HG02840 (cell line): ENCODE measurements at regions not wholly inside any gene's neighbourhood (a gene's known extent, or its start where the extent isn't known, plus 50 kb on each side); places are given as distances from the start of the nearest gene placed in this dataset.
"Not testable (repeated sequence)": the region's sequence is repeated elsewhere in the genome, so short reads cannot be mapped to it uniquely, and the experiment has no call there.

ENCODE experiments used
- ATAC-seq: cut with Tn5 transposase; IDR thresholded peaks from one replicate; pipeline ENCODE4 v1.9.1; 2021; ENCODE audit warnings: mild to moderate bottlenecking, moderate library complexity, moderate number of reproducible peaks; ENCODE audit not compliant: unreplicated experiment, low FRiP score

DNA sequence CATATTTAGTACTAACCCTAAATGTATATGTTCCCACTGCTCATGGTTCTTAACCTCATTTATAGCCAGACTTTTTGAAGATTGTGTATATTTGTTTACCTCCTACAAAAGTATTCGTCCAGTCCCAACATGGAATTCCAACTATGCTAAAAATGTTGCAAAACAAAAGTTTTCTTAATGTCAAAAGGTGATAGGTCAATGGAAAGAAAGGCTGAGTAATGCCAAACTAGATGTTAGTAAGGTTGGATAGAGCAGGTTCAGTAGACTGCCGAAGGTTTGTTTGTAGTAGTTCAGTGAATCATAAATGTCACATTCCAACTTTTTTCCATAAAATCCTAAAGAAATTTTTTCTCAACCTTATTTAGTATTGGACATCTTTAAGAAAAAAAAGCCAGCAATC is 874.5 kb downstream of the FLRT2 start:
- ATAC-seq: no peak

DNA sequence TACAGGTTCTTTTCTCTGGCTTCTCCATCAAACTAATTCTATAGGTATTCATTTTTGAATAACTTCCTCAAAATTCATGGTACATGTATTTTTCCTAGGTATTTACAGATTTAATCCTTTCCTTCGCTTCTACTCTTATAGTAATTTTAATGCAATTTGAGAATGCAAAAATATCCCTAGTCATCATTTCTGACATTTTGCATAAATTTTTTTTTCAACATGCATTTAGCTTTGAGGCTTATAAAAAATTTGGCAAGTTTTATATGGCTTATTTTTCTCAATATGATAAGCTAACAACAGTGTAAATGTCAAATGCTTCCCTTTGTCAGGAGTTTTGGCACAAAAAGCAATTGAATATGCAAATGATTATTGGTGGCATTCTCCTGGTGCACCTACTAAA is 872.6 kb downstream of the FLRT2 start:
- no peak for ATAC-seq

DNA sequence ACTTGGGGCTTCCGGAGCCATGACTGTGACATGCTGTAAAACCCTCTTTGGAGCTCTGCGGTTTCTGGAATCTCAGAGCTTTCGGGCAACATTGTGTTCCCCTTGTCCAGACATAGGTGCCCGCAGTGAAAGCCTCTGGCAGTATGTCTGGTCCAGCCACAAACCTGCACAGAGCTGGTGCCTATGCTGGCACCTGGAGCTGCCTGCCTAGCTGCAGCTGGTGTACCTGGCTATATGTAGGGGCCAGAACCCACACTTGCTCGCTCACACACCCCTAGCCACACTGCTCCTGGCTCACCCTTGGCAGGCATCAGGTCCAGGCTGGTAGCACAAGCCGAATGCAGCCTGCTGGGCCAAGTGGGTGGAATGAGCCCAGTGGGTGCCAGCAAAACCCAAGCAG is 861.1 kb downstream of the FLRT2 start:
- ATAC-seq: no peak

DNA sequence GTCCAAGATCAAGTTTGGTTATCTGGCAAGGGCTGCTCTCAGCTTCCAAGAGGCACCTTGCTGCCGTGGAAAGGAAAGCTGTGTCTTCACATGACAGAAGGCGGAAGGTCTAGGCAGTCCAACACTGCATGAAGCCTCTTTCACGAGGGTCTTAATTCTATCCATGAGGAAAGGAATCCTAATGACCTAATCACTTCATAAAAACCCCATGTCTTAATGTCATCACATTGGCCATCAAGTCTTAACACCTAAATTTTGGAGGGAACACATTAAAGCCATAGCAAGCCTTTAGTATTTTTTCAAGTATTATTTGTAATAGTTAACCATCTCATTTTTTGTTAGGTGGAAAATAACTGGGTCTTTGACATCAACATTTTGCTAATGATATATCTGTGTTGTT is 858.3 kb downstream of the FLRT2 start:
- ATAC-seq: no peak

DNA sequence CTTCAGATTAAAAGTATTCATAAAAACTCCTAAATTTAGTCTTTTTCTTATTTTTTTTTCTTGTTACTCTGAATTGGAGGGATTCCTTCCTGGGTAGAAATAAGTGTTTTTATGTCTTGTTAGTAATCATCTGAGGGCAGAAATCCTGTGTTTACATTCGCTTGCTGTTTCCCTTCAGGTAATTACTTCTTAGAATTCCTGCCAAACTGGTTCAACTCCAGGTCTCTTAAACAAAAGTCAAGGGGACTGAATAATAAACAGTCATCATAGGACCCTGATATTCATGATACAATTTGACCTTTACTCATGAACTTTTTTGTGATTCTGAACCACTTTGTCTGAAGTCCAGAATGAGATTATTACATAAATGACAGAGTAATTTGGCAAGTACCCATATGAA is 843.9 kb downstream of the FLRT2 start:
- ATAC-seq: no peak

DNA sequence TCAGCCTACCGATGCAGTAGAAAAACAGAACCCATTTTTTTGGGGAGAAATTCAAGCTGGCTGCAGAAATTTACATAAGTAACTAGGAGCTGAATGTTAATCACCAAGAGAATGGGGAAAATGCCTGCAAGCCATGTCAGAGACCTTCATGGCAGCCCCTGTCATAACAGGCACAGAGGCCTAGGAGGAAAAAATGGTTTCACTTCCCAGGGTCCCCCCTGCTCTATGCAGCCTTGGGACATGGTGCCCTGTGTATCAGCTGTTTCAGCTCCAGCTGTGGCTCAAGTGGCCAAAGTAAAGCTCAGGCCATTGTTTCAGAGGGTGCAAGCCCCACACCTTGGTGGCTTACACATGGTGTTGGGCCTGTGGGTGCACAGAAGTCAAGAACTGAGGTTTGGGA is 842.5 kb downstream of the FLRT2 start:
- ATAC-seq: no peak

DNA sequence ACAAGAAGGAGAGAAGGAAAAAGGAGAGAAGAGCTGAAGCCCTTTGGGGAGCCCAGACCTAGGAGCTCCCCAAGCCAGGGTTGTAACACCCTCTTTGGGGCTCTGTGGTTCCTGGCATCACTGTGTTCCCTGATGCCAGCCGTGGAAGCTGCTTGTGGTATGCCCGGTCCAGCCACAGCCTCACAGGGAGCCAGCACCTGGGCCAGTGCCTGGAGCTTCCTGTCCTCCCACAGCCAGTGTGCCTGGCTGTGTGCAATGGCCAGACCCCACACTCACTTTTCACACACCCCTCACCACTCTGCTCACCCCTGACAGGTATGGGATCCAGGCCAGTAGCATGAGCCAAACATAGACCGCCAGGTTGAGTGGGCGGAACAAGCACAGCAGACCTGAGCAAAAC is 834.7 kb downstream of the FLRT2 start:
- ATAC-seq: no peak

DNA sequence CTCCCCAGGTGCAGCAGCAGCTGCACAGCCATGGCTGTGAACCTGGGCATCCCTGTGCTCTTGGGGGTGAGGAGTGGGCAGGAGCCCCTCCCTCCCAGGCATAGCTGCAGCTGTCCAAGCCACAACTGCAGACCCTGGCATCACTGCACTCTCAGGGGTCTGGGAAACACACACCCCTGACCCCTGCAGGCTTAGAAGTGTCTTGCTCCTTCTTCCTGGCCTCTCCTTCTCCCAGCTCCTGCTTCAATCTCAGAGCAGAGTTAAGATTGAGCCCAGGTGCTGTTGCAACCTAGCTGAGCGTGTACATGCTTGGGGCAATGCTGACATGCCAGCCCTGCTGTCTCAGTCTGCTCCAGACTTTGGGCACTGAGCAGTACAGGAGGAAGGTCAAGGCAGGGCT is 833.6 kb downstream of the FLRT2 start:
- no peak for ATAC-seq

DNA sequence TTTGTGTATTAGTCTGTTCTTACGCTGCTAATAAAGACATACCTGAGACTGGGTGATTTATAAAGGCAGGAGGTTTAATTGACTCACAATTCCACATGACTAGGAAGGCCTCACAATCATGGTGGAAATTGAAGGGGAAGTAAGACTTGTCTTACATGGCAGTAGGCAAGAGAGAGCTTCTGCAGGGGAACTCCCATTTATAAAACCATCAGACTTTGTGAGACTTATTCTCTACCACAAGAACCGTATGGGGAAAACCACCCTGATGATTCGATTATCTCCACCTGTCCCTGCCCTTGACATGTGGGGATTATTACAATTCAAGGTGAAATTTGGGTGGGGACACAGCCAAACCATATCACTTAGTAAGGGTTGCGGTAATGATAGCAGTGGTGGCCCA is 833.1 kb downstream of the FLRT2 start:
- no peak for ATAC-seq

DNA sequence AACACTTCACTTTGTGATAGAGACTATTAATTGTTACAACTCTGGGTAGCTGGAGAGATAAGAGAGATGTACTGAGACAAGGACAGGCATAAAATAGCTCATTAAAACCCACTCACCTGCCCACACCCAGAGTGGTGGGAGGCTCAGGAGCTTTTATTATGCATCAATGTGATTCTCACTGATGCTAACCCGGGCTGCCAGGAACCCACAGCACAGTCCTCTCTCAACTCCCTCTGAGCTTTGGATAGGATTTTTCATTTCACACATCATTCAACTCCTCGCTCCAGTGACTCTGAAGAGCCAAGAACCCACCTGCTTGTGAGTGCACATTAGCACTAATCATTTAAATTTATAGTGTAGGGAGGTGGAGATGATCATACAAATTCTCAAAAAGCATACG is 827.9 kb downstream of the FLRT2 start:
- ATAC-seq: no peak

DNA sequence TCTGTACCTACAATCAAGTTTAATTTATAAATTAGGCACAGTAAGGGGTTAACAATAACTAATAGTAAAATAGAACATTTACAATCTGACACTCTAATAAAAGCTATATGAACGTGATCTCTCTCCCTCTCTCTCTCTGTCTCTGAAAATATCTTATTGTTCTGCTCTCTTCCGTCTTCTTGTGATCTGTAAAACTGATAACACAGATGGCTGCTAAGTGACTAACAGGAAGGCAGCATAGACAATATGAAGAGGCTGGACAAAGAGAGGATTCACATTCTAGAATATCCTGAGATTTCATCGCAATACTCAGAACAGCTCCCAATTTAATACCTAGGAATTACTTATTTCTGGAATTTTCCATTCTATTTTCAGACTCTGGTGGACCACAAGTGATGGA is 827.2 kb downstream of the FLRT2 start:
- ATAC-seq: no peak

DNA sequence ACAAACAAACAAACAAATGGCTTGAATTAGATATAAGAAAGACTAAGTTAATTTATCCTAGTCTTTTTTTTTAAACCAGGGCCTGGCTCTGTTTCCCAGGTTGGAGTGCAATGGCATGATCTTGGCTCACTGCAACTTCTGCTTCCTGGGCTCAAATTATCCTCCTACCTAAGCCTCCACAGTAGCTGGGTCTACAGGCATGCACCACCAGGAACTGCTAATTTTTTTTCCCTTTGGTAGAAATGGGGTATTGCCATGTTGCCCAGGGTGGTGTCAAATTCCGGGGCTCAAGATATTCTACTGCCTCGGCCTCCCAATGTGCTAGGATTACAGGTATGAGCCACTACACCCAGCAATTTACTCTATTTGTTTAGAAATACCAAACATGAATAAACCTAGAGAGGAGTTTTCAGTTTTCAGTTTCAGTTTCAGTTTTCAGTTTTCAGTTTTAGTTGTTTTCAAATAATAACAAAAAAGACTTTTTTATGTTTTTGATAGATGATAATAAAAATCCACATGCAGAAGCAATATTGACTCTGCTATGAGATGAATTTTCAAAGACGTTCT is 817.0 kb downstream of the FLRT2 start:
- ATAC-seq: no peak

DNA sequence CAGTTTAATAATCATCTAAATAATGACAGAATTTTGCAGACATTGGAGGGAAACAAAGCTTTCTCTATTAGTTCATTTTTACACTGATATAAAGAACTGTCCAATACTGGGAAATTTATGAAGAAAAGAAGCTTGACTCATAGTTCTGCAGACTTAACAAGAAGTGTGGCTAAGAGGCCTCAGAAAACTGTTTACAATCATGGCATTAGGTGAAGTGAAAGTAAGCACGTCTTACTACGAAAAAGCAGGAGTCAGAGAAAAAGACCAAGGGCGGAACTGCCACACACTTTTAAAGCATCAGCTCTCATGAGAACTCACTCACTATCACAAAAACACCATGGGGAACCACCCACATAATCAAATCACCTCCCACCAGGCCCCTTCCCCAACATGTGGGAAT is 804.4 kb downstream of the FLRT2 start:
- ATAC-seq: no peak

DNA sequence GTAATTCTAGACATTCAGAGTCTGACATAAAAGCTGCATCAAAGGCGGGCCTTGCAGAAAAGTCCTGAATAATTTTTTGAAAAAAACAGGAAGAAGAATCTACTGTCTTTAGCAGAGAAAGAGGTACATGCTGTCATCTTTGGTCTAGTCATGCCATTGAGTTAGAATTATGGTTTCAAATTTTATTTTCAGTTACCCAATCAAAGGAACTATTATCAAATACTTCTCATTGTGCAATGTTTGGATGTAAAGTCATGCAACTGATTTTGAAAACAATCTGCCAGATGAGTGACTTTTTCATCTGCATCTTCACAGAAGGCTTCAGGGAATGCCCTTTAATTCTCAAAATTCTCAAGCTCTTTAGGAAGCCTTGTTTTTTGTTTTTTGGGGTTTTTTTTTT is 803.5 kb downstream of the FLRT2 start:
- no peak for ATAC-seq

DNA sequence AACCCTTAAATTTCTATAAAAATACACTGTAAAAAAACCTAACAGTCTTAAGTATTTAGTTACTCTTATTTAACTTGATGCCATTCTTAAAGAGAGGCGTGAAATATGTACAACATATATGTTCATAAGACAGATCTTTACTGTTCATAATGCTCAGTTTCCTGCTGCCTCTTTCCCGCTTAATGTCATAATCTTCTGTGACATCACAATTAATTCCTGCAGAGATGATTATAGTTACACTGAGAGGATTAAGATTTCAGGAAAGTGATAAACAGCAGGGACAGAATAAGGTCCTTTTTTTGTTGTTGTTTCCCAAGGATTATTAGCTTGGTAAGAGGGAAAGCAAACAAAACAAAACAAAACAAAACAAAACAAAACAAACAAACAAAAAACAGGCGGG is 801.4 kb downstream of the FLRT2 start:
- ATAC-seq: no peak

DNA sequence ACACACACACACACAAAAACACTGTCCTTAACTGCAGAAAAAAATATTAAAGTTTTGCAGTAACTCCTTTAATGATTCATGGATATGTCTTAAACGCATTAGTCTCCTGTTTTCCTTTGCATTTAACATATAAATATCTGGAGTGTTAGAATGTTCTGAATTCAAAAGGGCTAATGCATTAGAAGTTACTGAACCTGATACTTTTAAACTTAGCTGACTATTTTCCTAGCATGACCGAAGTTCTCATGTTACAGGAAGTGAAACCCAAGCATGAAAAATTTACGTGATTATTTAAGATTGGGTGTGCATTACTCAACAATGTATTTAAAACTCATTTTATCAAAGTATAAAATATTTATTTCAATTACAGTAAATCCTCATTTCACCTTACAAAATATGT is 791.2 kb downstream of the FLRT2 start:
- no peak for ATAC-seq

DNA sequence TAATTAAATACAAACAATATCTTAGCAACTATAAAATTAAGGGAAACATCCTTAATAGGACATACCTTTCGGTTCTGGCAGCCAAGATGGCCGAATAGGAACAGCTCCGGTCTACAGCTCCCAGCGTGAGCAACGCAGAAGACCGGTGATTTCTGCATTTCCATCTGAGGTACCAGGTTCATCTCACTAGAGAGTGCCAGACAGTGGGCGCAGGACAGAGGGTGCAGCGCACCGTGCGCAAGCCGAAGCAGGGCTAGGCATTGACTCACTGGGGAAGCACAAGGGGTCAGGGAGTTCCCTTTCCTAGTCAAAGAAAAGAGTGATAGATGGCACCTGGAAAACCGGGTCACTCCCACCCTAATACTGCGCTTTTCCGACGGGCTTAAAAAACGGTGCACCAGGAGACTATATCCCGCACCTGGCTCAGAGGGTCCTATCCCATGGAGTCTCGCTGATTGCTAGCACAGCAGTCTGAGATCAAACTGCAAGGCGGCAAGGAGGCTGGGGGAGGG is 782.3 kb downstream of the FLRT2 start:
- not testable (repeated sequence) for ATAC-seq

DNA sequence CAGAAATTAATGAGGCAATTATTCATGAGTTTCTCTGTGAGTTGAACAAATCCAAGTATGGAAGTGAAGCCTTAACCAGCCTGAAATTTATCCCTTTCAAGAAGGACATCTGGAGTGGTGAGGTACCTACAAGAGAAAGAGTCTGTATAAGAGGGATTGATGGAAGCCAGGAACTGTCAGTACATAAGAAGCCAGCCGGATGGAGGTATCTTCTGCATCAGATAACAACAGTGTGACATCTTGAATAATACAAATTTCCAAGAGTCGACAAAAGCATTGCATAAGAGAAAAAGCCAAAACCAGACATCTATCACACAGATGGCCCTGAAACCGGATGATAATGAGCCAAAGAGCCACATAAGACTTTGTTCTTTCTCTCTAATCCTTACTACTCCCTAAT is 781.2 kb downstream of the FLRT2 start:
- no peak for ATAC-seq

DNA sequence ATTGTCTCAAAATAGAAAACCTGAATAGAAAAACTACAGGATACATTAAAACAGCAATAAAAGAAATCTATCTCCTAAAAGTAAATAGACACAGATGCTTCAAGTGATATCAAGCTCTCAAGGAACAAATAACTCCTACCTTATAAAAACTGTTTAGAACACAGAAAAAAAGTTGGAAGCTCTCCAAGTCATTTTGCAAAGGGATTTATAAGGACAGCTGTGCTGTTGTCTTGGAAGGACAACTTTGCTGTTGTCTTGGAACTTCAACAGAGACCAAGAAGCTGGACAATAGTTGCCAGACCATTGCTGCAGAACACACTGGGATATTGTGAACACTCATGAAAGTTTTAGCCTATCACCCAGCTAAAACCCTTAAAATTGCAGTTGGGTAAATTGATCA is 780.7 kb downstream of the FLRT2 start:
- ATAC-seq: no peak

DNA sequence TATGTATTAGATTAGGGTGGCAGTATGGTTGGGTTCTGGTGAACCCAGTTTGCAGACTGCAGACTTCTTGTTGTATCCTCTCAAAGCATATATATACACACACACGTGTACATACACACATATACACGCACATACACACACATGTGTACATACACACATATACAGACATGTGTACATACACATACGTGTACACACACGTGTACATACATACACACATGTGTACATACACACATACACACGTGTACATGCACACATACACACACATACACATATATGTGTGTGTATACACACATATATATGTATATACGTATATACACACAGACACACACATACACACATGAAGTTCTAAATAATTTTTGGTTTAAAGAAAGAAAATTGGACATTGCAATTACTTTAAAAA is 780.2 kb downstream of the FLRT2 start:
- no peak for ATAC-seq

DNA sequence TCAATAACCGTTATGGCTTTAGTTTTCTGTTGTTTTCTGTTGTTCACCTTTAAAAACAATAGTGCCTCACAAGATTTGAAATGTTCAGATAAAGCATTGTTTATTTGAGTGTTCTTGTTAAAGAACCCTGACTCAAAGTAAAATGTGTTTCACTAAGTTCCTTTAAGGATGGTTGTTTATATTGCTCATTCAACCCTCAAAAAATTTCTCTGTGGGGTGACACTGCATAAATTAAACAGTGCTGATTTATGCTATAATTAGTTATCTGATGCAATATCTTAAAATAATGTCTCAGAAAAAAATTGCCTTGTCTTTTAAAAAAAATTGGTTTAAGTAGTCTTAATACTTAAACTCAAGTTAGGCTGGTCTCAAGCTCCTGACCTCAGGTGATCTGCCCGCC is 775.1 kb downstream of the FLRT2 start:
- ATAC-seq: no peak

DNA sequence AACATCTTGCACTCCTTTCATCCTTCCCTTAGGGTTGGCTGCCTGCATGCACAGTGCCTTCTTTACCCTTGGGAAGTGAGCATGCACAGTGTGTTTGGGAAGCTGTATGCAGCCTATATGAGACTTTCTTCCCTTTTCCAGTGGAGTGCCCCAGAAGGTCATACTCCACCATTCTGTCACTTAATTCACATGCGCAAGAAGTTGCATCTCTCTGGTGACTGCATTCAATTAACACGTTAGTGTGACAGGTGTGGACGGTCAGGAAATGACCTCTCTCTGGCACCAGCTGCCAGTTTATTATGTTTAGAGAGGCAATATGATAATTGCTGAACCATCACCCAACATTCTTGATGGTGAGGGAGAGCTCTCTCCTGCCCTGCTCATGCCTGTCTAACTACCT is 770.0 kb downstream of the FLRT2 start:
- no peak for ATAC-seq

DNA sequence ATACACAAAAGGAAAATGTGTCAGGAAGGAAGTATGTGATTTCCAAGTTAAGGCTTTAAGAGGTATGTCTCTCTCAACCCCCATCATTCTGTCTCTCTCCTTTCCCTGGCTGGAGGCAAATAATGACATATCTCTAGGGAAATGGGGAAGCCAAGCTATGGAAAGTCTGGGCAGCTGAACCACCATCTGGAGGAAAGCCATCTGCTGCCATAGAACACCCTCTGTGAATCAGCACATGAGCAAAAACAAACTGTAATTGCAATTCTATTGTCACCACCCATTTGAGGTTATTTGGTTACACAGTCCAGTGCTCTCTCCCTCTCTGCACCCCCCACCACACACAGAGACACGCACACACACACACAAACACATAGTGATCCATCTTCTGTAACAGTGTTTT is 766.2 kb downstream of the FLRT2 start:
- no peak for ATAC-seq
